ENCODE measurements at regions not wholly inside any gene's neighbourhood (a gene's known extent, or its start where the extent isn't known, plus 50 kb on each side); places are given as distances from the start of the nearest gene placed in this dataset.

- TF ChIP-seq TAF1 (CRISPR knock-in tag; IDR thresholded peaks at IDR 0.05) (peak; percentile 59), SMC3 (IDR thresholded peaks at IDR 0.05; ENCODE audit: low read length) (peak; percentile 24; the same call in 1 of the 2 replicates), TCF7 (IDR thresholded peaks at IDR 0.05; ENCODE audit: low read depth) (no peak), MBD4 (IDR thresholded peaks at IDR 0.05; ENCODE audit: borderline replicate concordance, low read length) (no peak), ELF3 (CRISPR knock-in tag; IDR thresholded peaks at IDR 0.05) (0 out of 2 replicates have a peak, but pooled peaks have one; percentile 21), HIC2 (CRISPR knock-in tag; IDR thresholded peaks at IDR 0.05; ENCODE audit: low read depth) (peak; percentile 89), DMAP1 (CRISPR knock-in tag; IDR thresholded peaks at IDR 0.05) (0 out of 2 replicates have a peak, but pooled peaks have one; percentile 48), ZNF572 (CRISPR knock-in tag; IDR thresholded peaks at IDR 0.05) (no peak), SALL2 (CRISPR knock-in tag; IDR thresholded peaks at IDR 0.05) (no peak), ZFP36 (IDR thresholded peaks at IDR 0.05; ENCODE audit: borderline replicate concordance, low read depth, low read length, partially characterized antibody) (no peak), U2AF2 (IDR thresholded peaks at IDR 0.05; ENCODE audit: low read depth, low read length) (no peak), ZNF562 (CRISPR knock-in tag; IDR thresholded peaks at IDR 0.05; ENCODE audit: borderline replicate concordance) (no peak), AGO2 (optimal IDR thresholded peaks at IDR 0.05; ENCODE audit: low read depth, low read length) (no peak), ZNF646 (CRISPR knock-in tag; IDR thresholded peaks at IDR 0.05) (no peak), ZMAT3 (CRISPR knock-in tag; conservative IDR thresholded peaks at IDR 0.05) (peak; percentile 76; the same call in 1 of the 2 replicates), IKZF4 (CRISPR knock-in tag; IDR thresholded peaks at IDR 0.05; ENCODE audit: borderline replicate concordance, low read depth, not compliant biosample characterization) (peak; percentile 55), ZNF207 (IDR thresholded peaks at IDR 0.05; ENCODE audit: borderline replicate concordance) (no peak), FOXP4 (CRISPR knock-in tag; IDR thresholded peaks at IDR 0.05) (no peak; the same call in 1 of the 2 replicates), RELA (CRISPR knock-in tag; IDR thresholded peaks at IDR 0.05) (no peak), HDAC2 (CRISPR knock-in tag; IDR thresholded peaks at IDR 0.05) (peak; percentile 43; the same call in 1 of the 2 replicates)
Measured at GRCh38 chr1:9438431-9439073, 100.7 kb upstream of the SLC25A33 start (continued).
